ENCODE measurements at regions not wholly inside any gene's neighbourhood (a gene's known extent, or its start where the extent isn't known, plus 50 kb on each side); places are given as distances from the start of the nearest gene placed in this dataset.
A peak's percentile ranks its signal among the peaks of the same experiment; 100 is the strongest.

DNA sequence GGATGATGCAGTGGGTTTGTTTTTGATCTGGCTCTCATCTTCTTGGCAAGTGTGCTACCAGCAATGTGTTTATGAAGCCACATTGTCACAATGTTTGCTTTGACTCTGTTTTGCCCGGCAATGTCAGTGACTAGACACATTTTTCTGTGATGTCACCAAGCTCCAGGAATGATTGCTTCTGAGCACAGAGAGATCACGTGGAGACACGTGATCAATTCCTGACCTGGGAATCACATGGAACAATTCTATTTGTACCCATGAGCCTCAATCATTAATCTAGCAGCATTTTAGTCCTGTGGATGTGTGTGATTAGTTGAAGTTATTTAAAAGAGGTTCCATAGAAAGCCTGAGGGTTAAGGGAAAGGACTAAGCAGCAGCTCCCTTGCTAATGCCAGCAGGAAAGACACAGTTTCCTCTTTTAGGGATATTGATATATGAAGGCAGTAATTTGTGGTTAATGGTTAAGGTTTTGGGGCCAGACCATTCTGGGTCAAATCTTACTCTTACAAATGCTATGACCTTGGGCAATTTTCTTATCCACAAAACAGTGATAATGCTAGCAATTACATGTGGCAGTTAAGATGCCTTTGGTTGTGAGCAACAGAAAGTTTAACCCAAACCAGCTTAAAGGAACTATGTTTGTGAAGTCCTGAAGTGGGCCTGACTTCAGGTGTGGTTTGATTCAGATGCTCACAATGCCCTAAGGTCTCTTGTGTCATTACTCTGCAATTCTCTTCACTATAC, 59.0 kb downstream of the FASLG start:
- Histone ChIP-seq H3K27me3 (ENCODE audit: control insufficient read depth, insufficient read depth, low read length) (no peaks in the 10 kb centered on the region), H3K27ac (ENCODE audit: low read depth, low read length) (no peak overlapping the region), H3K4me3 (ENCODE audit: low read depth, low read length) (no peak overlapping the region), H3K9me3 (ENCODE audit: control insufficient read depth, insufficient read depth, low read length) (no peaks in the 10 kb centered on the region)
- POLR2A ChIA-PET = no interaction called here
- DNase-seq (ENCODE audit: low read depth, low spot score) = no peak
- CTCF ChIA-PET = interaction anchor here (1.1 to 3.5 kb wide), 5 partner anchors 9 to 268 kb away, joined by 3 to 66 read pairs (median 5); partner anchors contain the start of gene SUCO
- no peak for TF ChIP-seq CTCF (IDR thresholded peaks at IDR 0.05; ENCODE audit: low read depth, low read length)

GRCh38 chr1:172719066-172719627, 60.2 kb downstream of the FASLG start:
- Histone ChIP-seq H3K27ac (ENCODE audit: low read depth, low read length) (no peak overlapping the region), H3K4me3 (ENCODE audit: low read depth, low read length) (no peak overlapping the region), H3K9me3 (ENCODE audit: control insufficient read depth, insufficient read depth, low read length) (no peaks in the 10 kb centered on the region), H3K27me3 (ENCODE audit: control insufficient read depth, insufficient read depth, low read length) (no peaks in the 10 kb centered on the region)
- TF ChIP-seq CTCF (IDR thresholded peaks at IDR 0.05; ENCODE audit: low read depth, low read length) = no peak
- no peak for DNase-seq (ENCODE audit: low read depth, low spot score)
- ChIA-PET CTCF (interaction anchor here (0.7 to 3.5 kb wide), 28 partner anchors 10 to 1403 kb away, joined by 3 to 66 read pairs (median 4); partner anchors contain the start of gene SUCO), POLR2A (interaction anchor here (0.5 to 1.0 kb wide), 2 partner anchors 187 to 693 kb away, joined by 4 read pairs; partner anchors contain the start of gene SUCO)

GRCh38 chr1:172719694-172720138, 60.8 kb downstream of the FASLG start:
- POLR2A ChIA-PET = interaction anchor here (0.5 to 1.0 kb wide), 2 partner anchors 187 to 692 kb away, joined by 4 read pairs; partner anchors contain the start of gene SUCO
- H3K27me3 ChIP-seq (ENCODE audit: control insufficient read depth, insufficient read depth, low read length) = no peaks in the 10 kb centered on the region
- TF ChIP-seq CTCF (IDR thresholded peaks at IDR 0.05; ENCODE audit: low read depth, low read length) = peak; percentile 79
- no peaks in the 10 kb centered on the region for H3K9me3 ChIP-seq (ENCODE audit: control insufficient read depth, insufficient read depth, low read length)
- H3K27ac ChIP-seq (ENCODE audit: low read depth, low read length) = no peak overlapping the region
- CTCF ChIA-PET = interaction anchor here (0.5 to 3.5 kb wide), 41 partner anchors 9 to 1402 kb away, joined by 3 to 66 read pairs (median 4); no protein-coding TSS in a partner anchor
- no peak overlapping the region for H3K4me3 ChIP-seq (ENCODE audit: low read depth, low read length)
- no peak for DNase-seq (ENCODE audit: low read depth, low spot score)

- CTCF ChIA-PET = interaction anchor here (0.5 to 3.5 kb wide), 29 partner anchors 8 to 735 kb away, joined by 3 to 66 read pairs (median 4); no protein-coding TSS in a partner anchor
- H3K4me3 ChIP-seq (ENCODE audit: low read depth, low read length) = no peak overlapping the region
- H3K27ac ChIP-seq (ENCODE audit: low read depth, low read length) = no peak overlapping the region
- no peaks in the 10 kb centered on the region for H3K9me3 ChIP-seq (ENCODE audit: control insufficient read depth, insufficient read depth, low read length)
- no peak for TF ChIP-seq CTCF (IDR thresholded peaks at IDR 0.05; ENCODE audit: low read depth, low read length)
- no peaks in the 10 kb centered on the region for H3K27me3 ChIP-seq (ENCODE audit: control insufficient read depth, insufficient read depth, low read length)
- DNase-seq (ENCODE audit: low read depth, low spot score) = no peak
- POLR2A ChIA-PET = interaction anchor here (1.0 kb wide), 1 partner anchor 188 kb away, joined by 4 read pairs; the partner anchor contains the start of gene SUCO
These were observed 61.4 kb downstream of the FASLG start for GRCh38 chr1:172720339-172720738.
